ENCODE measurements at regions not wholly inside any gene's neighbourhood (a gene's known extent, or its start where the extent isn't known, plus 50 kb on each side); places are given as distances from the start of the nearest gene placed in this dataset.

DNA sequence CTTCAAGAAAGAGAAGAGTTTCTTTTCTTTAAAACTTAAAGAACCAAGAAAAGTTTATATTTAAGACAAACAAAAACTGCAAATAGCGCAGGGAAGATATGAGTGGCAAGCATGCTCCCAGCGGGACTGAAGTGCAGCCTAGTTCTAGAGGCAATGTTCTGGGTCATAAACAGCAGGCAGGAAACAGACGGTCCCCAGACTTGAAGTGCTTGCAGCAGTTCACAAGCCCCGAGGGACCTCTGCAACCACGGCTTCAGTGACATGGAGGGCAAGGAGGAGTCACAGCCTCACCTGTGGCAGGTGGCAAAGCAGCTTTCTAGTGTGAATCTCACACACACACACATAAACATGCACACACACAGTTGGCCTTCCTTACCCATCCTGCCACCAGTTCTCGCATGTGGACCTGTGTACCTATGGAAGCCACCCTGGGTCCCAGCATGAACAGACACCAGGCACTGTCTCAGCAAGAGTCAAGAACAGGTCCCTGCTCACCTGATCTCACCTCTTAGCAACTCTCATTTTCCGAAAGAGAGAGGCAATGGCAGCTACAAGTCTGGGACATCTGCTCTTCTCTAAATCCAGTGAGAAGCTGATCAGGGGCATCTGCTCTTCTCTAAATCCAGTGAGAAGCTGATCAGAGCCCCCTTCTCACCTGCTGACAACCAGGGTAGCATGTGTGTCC, 162.0 kb downstream of the EFNB2 start:
- TF ChIP-seq, protein P1, sequence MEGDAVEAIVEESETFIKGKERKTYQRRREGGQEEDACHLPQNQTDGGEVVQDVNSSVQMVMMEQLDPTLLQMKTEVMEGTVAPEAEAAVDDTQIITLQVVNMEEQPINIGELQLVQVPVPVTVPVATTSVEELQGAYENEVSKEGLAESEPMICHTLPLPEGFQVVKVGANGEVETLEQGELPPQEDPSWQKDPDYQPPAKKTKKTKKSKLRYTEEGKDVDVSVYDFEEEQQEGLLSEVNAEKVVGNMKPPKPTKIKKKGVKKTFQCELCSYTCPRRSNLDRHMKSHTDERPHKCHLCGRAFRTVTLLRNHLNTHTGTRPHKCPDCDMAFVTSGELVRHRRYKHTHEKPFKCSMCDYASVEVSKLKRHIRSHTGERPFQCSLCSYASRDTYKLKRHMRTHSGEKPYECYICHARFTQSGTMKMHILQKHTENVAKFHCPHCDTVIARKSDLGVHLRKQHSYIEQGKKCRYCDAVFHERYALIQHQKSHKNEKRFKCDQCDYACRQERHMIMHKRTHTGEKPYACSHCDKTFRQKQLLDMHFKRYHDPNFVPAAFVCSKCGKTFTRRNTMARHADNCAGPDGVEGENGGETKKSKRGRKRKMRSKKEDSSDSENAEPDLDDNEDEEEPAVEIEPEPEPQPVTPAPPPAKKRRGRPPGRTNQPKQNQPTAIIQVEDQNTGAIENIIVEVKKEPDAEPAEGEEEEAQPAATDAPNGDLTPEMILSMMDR (conservative IDR thresholded peaks at IDR 0.05; ENCODE audit: low read depth, low read length), result no peak
- no peak for TF ChIP-seq EZH2phosphoT487 (IDR thresholded peaks at IDR 0.05; ENCODE audit: borderline replicate concordance, low read length)
